WTC11 (cell line): ENCODE measurements at regions not wholly inside any gene's neighbourhood (a gene's known extent, or its start where the extent isn't known, plus 50 kb on each side); places are given as distances from the start of the nearest gene placed in this dataset.

Experiments used
- ATAC-seq: fragments of 200-7000 bp; cut with Tn5 transposase; 2 replicates; pipeline ENCODE4 v1.10.0; 2021; ENCODE audit warnings: mild to moderate bottlenecking, moderate library complexity
- CTCF ChIA-PET: fragments of 300-600 bp; sonication (Branson Sonifier 250); formaldehyde crosslinking; loops from one replicate; lab custom pipeline; 2021; ENCODE audit warnings: antibody characterized with exemption; lab: Charles Lee
- POLR2A ChIA-PET: fragments of 350-600 bp; sonication (Branson Sonifier 250); formaldehyde crosslinking; loops from one replicate; lab custom pipeline; 2021; ENCODE audit warnings: antibody characterized with exemption; lab: Charles Lee
- DNase-seq: peaks from one replicate; pipeline ENCODE4 v3.0.0; 2021; ENCODE audit warnings: low spot score
- H3K27ac Mint-ChIP-seq: 2 replicates; pipeline ENCODE4 v1.8.0; 2021; ENCODE audit warnings: mixed read lengths
- H3K27me3 Mint-ChIP-seq: 2 replicates; pipeline ENCODE4 v1.8.0; 2021; ENCODE audit warnings: low read depth, mild to moderate bottlenecking, moderate library complexity, mixed read lengths
- H3K36me3 Mint-ChIP-seq: 2 replicates; pipeline ENCODE4 v1.8.0; 2021; ENCODE audit warnings: mixed read lengths
- H3K4me1 Mint-ChIP-seq: 2 replicates; pipeline ENCODE4 v1.8.0; 2022; ENCODE audit warnings: mixed read lengths
- H3K4me3 Mint-ChIP-seq: 2 replicates; pipeline ENCODE4 v1.8.0; 2021; ENCODE audit warnings: mild to moderate bottlenecking, moderate library complexity, mixed read lengths
- H3K9me3 Mint-ChIP-seq: 2 replicates; pipeline ENCODE4 v1.8.0; 2021; ENCODE audit warnings: mixed read lengths
- ATF1 ChIP-seq: sonication (generic); formaldehyde crosslinking; IDR thresholded peaks from 2 replicates; pipeline ENCODE4 v1.8.1; 2023; ENCODE audit warnings: mild to moderate bottlenecking, moderate library complexity, missing genetic modification reagents
- ATF3 ChIP-seq: sonication (generic); formaldehyde crosslinking; conservative IDR thresholded peaks from 2 replicates; pipeline ENCODE4 v1.8.1; 2022; ENCODE audit warnings: mild to moderate bottlenecking, missing genetic modification reagents
- E2F1 ChIP-seq: sonication (generic); formaldehyde crosslinking; IDR thresholded peaks from 2 replicates; pipeline ENCODE4 v1.8.0; 2022; ENCODE audit warnings: mild to moderate bottlenecking, missing genetic modification reagents
- E2F5 ChIP-seq: sonication (generic); formaldehyde crosslinking; IDR thresholded peaks from 2 replicates; pipeline ENCODE4 v1.8.1; 2022; ENCODE audit warnings: mild to moderate bottlenecking, moderate library complexity, missing genetic modification reagents
- ERG ChIP-seq: fragments of 250-450 bp; sonication (Bioruptor Pico); IDR thresholded peaks from 2 replicates; pipeline ENCODE4 v1.8.0; 2021; ENCODE audit warnings: mild to moderate bottlenecking
- FOXP1 ChIP-seq: sonication (generic); formaldehyde crosslinking; IDR thresholded peaks from 2 replicates; pipeline ENCODE4 v1.8.0; 2022; ENCODE audit warnings: missing genetic modification reagents, mild to moderate bottlenecking, moderate library complexity, borderline replicate concordance
- GABPB1 ChIP-seq: sonication (generic); formaldehyde crosslinking; IDR thresholded peaks from 2 replicates; pipeline ENCODE4 v1.8.1; 2023; ENCODE audit warnings: mild to moderate bottlenecking, missing genetic modification reagents
- MXD4 ChIP-seq: fragments of 250-450 bp; sonication (Bioruptor Pico); IDR thresholded peaks from 2 replicates; pipeline ENCODE4 v1.8.0; 2021; ENCODE audit warnings: mild to moderate bottlenecking, moderate library complexity, borderline replicate concordance
- SOX15 ChIP-seq: fragments of 250-450 bp; sonication (Bioruptor Pico); IDR thresholded peaks from 2 replicates; pipeline ENCODE4 v1.9.0; 2021; ENCODE audit warnings: mild to moderate bottlenecking
- ZNF121 ChIP-seq: sonication (generic); formaldehyde crosslinking; IDR thresholded peaks from 2 replicates; pipeline ENCODE4 v1.8.0; 2023; ENCODE audit warnings: missing genetic modification reagents
- ZNF263 ChIP-seq: sonication (generic); formaldehyde crosslinking; IDR thresholded peaks from 2 replicates; pipeline ENCODE4 v1.8.1; 2022; ENCODE audit warnings: low read depth, mild to moderate bottlenecking, moderate library complexity, missing genetic modification reagents
- ZNF416 ChIP-seq: fragments of 250-450 bp; sonication (Bioruptor Pico); IDR thresholded peaks from 2 replicates; pipeline ENCODE4 v1.9.0; 2021; ENCODE audit warnings: mild to moderate bottlenecking, inconsistent platforms
- TF ChIP-seq, protein P1 (sequence below): fragments of 250-450 bp; sonication (Bioruptor Pico); IDR thresholded peaks from 2 replicates; pipeline ENCODE4 v1.9.0; 2021; ENCODE audit warnings: moderate library complexity, mild to moderate bottlenecking, inconsistent platforms, borderline replicate concordance
- TF ChIP-seq, protein P2 (sequence below): sonication (generic); formaldehyde crosslinking; IDR thresholded peaks from 2 replicates; pipeline ENCODE4 v1.8.1; 2022; ENCODE audit warnings: missing genetic modification reagents, borderline replicate concordance
- TF ChIP-seq, protein P3 (sequence below): sonication (generic); formaldehyde crosslinking; IDR thresholded peaks from 2 replicates; pipeline ENCODE4 v1.8.0; 2023; ENCODE audit warnings: missing genetic modification reagents
- TF ChIP-seq, protein P4 (sequence below): sonication (generic); formaldehyde crosslinking; IDR thresholded peaks from 2 replicates; pipeline ENCODE4 v1.8.1; 2023; ENCODE audit warnings: mild to moderate bottlenecking, missing genetic modification reagents

DNA sequence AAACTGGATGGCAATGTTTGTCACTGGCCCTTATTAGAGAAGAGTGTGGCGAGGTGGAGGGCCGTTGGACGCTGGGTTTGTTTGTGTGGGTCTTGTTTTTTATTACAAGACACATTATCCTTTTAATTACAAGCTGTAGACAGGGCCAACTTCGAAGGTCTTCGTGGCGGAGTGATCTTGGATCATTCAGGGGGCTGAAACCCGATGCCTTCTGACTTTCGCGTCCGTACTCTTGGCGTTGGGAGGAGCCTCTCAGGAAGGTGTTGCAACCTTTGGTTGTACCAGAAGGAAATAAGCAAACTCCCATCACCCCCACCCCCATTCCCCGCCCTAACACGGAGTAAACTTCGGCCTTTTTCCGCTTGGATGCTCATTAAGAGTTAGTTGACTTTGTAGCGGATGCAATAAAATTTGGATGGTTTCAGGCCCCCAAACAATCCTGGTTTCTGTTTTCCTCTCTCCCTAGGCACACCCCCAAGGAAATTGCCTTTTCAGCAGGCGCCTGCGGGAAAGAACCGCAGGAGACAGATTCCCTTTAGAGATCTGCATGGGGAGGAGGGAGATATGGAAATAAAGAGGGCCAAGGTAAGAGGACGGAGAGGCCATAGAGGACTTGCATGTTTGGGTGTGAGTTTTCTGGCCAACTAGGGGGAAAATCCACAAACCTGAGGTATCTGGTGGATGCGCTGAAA, 294.5 kb upstream of the NFE2L3 start:
- H3K4me3 Mint-ChIP-seq: no peak overlapping the region
- CTCF ChIA-PET: interaction anchor here (1.1 kb wide), 1 partner anchor 1303 kb away, joined by 3 read pairs; no protein-coding TSS in a partner anchor
- no peaks in the 10 kb centered on the region for H3K36me3 Mint-ChIP-seq
- POLR2A ChIA-PET: interaction anchor here (0.5 kb wide), 1 partner anchor 343 kb away, joined by 3 read pairs; the partner anchor contains the start of gene HNRNPA2B1
- ATAC-seq: peak; percentile 2
- no peak for TF ChIP-seq E2F5 (CRISPR knock-in tag)
- peak; percentile 56 for DNase-seq
- H3K9me3 Mint-ChIP-seq: no peaks in the 10 kb centered on the region
- peaks cover 25% of the 10 kb centered on the region for H3K27me3 Mint-ChIP-seq
- no peak overlapping the region for H3K27ac Mint-ChIP-seq
- peaks cover 42% of the 10 kb centered on the region for H3K4me1 Mint-ChIP-seq

- ATAC-seq (no peak), DNase-seq (no peak)
- CTCF ChIA-PET: no interaction called here
Observed at GRCh38 chr7:25858200-25858524, 293.8 kb upstream of the NFE2L3 start.

More at GRCh38 chr7:25858200-25858524, 293.8 kb upstream of the NFE2L3 start:
- POLR2A ChIA-PET: no interaction called here
- Mint-ChIP-seq H3K4me1 (peaks cover 46% of the 10 kb centered on the region), H3K27me3 (peaks cover 18% of the 10 kb centered on the region), H3K9me3 (no peaks in the 10 kb centered on the region), H3K27ac (no peak overlapping the region), H3K36me3 (no peaks in the 10 kb centered on the region), H3K4me3 (no peak overlapping the region)
- TF ChIP-seq, protein P1, sequence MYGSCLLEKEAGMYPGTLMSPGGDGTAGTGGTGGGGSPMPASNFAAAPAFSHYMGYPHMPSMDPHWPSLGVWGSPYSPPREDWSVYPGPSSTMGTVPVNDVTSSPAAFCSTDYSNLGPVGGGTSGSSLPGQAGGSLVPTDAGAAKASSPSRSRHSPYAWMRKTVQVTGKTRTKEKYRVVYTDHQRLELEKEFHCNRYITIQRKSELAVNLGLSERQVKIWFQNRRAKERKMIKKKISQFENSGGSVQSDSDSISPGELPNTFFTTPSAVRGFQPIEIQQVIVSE (CRISPR knock-in tag): no peak
- TF ChIP-seq ZNF121 (CRISPR knock-in tag) (no peak), MXD4 (CRISPR knock-in tag) (no peak), E2F1 (CRISPR knock-in tag) (no peak), ERG (no peak), SOX15 (no peak), ATF1 (no peak), FOXP1 (CRISPR knock-in tag) (no peak), ZNF416 (CRISPR knock-in tag) (no peak), ZNF263 (no peak), ATF3 (CRISPR knock-in tag) (no peak), GABPB1 (CRISPR knock-in tag) (no peak)
- TF ChIP-seq, protein P2, sequence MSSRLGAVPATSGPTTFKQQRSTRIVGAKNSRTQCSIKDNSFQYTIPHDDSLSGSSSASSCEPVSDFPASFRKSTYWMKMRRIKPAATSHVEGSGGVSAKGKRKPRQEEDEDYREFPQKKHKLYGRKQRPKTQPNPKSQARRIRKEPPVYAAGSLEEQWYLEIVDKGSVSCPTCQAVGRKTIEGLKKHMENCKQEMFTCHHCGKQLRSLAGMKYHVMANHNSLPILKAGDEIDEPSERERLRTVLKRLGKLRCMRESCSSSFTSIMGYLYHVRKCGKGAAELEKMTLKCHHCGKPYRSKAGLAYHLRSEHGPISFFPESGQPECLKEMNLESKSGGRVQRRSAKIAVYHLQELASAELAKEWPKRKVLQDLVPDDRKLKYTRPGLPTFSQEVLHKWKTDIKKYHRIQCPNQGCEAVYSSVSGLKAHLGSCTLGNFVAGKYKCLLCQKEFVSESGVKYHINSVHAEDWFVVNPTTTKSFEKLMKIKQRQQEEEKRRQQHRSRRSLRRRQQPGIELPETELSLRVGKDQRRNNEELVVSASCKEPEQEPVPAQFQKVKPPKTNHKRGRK: no peak
- TF ChIP-seq, protein P3, sequence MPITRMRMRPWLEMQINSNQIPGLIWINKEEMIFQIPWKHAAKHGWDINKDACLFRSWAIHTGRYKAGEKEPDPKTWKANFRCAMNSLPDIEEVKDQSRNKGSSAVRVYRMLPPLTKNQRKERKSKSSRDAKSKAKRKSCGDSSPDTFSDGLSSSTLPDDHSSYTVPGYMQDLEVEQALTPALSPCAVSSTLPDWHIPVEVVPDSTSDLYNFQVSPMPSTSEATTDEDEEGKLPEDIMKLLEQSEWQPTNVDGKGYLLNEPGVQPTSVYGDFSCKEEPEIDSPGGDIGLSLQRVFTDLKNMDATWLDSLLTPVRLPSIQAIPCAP (CRISPR knock-in tag): no peak
- TF ChIP-seq, protein P4, sequence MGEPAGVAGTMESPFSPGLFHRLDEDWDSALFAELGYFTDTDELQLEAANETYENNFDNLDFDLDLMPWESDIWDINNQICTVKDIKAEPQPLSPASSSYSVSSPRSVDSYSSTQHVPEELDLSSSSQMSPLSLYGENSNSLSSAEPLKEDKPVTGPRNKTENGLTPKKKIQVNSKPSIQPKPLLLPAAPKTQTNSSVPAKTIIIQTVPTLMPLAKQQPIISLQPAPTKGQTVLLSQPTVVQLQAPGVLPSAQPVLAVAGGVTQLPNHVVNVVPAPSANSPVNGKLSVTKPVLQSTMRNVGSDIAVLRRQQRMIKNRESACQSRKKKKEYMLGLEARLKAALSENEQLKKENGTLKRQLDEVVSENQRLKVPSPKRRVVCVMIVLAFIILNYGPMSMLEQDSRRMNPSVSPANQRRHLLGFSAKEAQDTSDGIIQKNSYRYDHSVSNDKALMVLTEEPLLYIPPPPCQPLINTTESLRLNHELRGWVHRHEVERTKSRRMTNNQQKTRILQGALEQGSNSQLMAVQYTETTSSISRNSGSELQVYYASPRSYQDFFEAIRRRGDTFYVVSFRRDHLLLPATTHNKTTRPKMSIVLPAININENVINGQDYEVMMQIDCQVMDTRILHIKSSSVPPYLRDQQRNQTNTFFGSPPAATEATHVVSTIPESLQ: no peak
